GM12872 (cell line): ENCODE measurements at regions not wholly inside any gene's neighbourhood (a gene's known extent, or its start where the extent isn't known, plus 50 kb on each side); places are given as distances from the start of the nearest gene placed in this dataset.

Experiments used
- TF ChIP-seq, protein P1 (sequence below): IDR thresholded peaks from 3 replicates; pipeline ENCODE4 v1.5.1; 2011; ENCODE audit warnings: low read depth, mild to moderate bottlenecking, low read length, moderate library complexity; ENCODE audit not compliant: insufficient read depth

DNA sequence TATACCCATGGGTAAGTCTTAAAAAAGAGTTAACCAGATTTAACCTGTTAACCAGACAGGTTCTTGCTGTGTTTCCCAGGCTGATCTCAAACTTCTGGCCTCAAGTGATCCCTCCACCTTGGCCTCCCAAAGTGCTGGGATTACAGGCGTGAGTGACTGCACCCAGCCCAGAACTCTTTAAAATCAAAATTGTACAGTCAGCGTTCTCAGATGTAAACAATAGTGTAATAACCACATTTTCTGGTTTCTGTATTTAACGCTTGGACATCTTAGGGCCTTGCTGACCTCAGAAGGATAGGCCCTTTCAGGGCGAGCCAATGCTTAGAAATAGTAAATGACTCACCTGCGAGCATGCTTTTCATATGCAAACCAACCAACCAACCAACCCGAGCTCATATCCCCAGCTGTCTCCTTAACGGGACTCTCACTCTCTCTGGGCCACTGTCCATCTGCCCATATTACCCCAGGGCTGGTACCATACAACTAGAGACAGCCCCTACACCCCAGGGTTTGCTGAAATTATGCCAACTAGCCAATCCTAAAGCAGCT is 415.0 kb upstream of the XYLT1 start:
- TF ChIP-seq, protein P1, sequence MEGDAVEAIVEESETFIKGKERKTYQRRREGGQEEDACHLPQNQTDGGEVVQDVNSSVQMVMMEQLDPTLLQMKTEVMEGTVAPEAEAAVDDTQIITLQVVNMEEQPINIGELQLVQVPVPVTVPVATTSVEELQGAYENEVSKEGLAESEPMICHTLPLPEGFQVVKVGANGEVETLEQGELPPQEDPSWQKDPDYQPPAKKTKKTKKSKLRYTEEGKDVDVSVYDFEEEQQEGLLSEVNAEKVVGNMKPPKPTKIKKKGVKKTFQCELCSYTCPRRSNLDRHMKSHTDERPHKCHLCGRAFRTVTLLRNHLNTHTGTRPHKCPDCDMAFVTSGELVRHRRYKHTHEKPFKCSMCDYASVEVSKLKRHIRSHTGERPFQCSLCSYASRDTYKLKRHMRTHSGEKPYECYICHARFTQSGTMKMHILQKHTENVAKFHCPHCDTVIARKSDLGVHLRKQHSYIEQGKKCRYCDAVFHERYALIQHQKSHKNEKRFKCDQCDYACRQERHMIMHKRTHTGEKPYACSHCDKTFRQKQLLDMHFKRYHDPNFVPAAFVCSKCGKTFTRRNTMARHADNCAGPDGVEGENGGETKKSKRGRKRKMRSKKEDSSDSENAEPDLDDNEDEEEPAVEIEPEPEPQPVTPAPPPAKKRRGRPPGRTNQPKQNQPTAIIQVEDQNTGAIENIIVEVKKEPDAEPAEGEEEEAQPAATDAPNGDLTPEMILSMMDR, result no peak

- TF ChIP-seq, protein P1, result no peak
Observed at GRCh38 chr16:17877821-17878360, 407.1 kb upstream of the XYLT1 start.

DNA sequence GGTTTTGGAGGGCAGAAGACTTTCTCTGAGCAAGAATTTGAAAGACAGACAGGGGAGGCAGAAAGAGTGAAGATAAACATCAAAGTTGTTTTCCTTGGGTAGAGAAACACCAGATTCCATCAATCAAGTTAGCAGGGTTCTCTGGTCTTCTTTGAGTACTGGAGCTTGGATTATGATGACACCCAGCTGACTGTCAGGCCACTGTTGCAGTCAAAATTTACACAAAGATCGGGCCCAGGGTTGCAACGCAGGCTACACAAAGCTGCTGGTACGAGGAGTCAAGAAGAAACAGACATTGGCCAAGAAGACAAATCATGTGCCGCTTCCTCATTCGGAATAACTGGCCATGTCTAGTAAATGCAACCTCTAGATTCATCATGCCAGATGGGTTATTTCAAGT is 396.2 kb upstream of the XYLT1 start:
- TF ChIP-seq, protein P1, result no peak

DNA sequence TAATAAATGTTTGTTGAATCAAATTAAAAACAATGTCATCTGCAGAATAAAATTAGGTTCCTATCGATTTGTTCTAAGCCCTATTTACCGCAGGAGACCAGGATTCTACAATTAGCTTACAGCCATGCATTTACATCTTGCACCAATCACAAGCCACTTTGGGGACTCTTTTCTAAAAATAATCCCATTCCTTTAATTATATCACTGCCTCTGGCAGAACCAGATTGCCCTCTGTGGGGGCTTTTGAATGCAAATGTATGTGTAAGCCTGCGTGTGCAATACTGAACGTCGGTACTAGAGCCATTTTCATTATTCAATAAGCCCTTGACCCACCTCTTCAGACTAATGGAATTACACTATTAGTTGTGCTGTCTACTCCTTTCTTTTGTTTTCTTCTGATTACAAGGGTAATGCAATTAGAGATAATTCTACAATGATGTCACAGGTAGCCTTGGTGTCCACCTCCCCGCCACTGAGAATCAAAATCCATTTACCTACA is 391.3 kb upstream of the XYLT1 start:
- TF ChIP-seq, protein P1, result no peak

GRCh38 chr16:17858061-17858460 is 387.3 kb upstream of the XYLT1 start:
- TF ChIP-seq, protein P1, result no peak

DNA sequence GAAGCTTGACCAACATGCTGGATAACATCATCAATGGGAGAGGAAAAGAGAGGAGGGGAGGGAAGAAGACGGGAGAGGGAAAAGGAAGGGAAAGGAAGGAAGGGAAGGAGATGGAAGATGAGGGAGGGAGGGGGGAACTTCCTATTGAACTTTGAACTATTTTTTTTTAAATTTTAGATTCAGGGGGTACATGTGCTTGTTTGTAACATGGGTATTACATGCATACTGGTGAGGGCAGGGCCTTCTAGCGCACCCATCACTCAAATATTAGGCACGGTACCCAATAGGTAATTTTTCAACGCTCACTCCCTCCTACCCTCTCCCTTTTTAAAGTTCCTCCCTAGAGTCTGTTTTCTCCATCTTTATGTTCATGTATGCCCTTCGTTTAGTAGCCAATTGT is 383.2 kb upstream of the XYLT1 start:
- TF ChIP-seq, protein P1, result no peak

- TF ChIP-seq, protein P1, result no peak
Observed at GRCh38 chr16:17852977-17853702, 382.4 kb upstream of the XYLT1 start.
